NCI-H345 treated with DMSO at 0.1 percent for 48 hours (cell line): ENCODE measurements at regions not wholly inside any gene's neighbourhood (a gene's known extent, or its start where the extent isn't known, plus 50 kb on each side); places are given as distances from the start of the nearest gene placed in this dataset.

Source experiments
- DNase-seq: peaks from one replicate; lab custom pipeline; 2025; ENCODE audit not compliant: unreplicated experiment; lab: John Stamatoyannopoulos, UW

DNA sequence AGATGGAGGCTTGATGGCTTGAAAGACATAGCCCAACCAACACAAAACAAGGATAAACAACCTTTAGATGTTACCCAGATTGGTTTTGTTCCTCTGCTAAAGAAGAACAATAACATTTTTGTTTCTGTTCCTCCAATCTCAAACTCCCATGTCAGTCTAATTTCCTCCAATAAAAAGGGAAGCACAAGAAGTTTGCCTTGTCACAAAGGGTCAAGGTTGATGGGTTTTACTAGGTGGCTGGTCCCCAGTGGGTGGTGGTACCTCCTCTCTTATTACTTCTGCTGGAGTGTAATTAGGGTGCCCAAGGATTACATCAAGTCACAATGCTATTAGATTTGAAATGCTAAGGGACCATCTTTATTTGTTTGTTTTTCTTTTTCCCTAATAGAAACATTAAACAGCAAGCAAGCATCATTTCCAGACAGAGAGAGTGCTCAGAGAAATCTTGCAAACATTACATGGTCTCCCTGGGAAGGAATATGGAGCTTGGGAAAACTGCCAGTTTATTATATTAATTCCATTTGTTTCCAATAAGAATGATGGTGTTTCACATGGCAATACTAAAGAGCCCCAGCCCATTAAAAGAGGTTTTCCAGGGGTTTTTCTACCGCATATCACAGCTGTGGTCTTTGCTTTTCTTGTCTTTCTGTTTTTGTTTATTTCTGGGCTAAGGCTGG, 78.3 kb upstream of the AOAH start:
- DNase-seq = no peak

- no peak for DNase-seq
Measured at GRCh38 chr7:36796850-36797536, 72.7 kb upstream of the AOAH start.

DNA sequence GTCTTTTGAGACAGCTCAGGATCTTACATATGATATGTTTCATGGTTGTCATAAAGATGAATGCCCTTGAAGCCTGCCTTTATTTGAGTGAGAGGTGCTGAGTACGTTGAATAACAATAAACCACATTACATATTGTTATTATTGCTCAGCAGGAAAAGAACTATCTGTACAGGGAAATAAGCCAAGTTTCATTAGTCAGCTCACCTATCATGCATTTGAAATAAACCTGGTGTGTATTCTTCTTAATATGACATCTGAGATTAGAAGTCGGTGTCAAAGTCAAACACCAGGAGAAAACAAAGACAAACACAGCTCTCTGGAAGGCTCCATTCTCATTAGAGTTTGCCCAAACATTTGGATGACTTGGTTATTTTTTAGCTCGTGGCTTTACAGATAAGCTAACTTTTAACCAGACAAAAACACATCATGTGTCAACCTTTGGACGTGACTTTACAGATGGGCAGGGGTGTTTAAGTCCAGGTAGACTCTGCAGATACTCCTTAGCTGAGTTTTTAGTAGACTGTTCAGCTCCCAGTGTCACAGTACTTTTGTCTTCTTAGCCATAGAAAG, 71.2 kb upstream of the AOAH start:
- DNase-seq = no peak

- peak; percentile 48 for DNase-seq
Measured at GRCh38 chr7:36794689-36795088, 70.4 kb upstream of the AOAH start.

DNA sequence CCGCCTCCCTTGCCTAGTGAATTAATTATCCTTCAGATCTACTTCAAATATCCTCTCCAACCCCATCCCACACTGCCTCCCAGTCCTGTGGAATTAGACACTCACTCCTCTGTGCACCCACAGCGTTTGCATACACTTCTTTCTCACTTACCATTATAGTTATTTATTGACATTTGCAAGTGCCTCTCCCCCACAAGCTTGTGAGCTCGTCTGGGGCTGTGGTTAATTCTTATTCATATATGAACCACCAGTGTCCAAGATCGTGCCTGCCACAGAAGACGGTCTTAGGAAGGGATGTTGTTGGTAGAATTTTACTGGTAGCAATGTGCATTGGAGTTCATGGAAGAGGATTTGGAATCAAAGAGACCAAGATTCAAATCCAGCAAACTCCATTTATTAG, 68.1 kb upstream of the AOAH start:
- DNase-seq = no peak

- DNase-seq = no peak
Measured at GRCh38 chr7:36790311-36790787, 66.1 kb upstream of the AOAH start.

DNA sequence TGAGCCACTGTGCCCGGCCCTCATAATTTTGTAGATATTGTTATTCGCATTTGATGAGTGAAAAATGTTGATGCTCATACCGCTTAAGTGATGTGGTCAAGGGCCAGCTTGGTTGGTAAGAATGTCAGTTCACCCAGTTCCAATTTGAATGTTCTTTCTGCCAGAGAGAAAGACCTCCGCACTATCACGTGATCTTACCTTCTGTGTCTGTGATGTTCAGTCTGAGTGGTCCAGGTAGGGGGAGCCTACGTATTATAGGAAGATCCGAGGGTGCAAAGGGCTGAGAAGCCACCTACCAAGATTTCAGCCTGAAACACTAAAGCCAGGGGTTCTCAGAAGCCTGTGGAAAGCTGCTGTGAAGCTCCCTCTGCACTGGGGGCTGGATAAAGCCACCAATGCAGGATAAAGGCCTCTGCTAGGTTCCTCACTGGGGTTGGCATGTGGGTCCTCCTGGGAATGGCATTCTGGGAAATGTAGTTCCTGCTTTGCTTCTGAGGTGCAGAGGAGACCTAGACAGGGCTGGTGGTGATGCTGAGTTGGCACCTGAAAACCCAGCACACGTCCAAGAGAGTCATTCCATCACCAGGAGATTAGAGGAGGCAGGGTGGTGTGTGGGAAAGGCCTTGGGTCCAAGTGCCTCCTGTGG, 64.7 kb upstream of the AOAH start:
- no peak for DNase-seq

- no peak for DNase-seq
Measured at GRCh38 chr7:36787933-36788378, 63.7 kb upstream of the AOAH start.

DNA sequence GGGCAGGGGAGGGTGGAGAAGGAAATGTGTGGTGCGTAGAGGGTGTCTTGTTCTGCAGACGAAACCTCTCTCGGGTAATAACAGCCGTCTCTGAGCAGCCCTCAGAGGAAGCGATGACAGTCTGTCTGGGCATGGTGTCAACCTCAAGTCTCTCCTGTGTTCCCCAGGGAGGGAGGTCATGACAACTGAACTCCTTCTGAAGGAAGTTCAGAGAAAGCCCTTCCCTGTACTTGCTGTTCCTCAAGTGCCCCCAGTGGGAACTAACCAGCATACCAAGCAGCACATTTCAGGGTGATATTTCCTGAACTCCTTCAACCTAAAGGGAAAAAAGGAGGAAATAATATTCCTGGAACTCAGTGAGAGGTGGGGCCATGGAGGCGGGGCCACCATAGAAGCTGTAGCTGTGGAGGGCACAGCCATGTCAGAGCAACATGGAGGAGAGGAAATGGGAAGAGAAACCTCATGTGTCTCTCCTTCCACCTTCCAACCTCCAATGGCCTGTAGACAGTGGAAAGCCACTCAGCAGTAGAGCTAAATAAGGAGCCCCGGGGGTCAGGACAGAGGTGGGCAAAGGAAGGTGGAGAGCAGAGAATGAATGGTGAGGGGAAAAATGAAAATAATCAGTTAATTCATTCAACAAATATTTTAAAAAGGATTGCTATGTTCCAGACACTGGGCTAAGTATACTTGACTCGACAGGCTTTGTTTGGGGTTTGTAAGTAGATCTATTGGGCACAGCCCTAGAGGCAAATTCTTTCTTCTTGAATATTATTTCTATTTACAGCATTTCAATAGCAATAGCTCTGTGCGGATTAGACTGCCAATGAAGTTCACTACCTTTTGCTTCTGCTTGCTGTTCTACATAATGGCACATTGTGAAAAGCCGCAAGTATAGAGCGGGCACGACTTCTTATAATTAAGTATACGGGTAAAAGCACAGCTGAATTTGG, 61.0 kb upstream of the AOAH start:
- no peak for DNase-seq

GRCh38 chr7:36781011-36781738, 56.9 kb upstream of the AOAH start:
- no peak for DNase-seq

GRCh38 chr7:36777855-36778254, 53.6 kb upstream of the AOAH start:
- DNase-seq = no peak

GRCh38 chr7:36777062-36777461, 52.8 kb upstream of the AOAH start:
- DNase-seq = no peak

DNA sequence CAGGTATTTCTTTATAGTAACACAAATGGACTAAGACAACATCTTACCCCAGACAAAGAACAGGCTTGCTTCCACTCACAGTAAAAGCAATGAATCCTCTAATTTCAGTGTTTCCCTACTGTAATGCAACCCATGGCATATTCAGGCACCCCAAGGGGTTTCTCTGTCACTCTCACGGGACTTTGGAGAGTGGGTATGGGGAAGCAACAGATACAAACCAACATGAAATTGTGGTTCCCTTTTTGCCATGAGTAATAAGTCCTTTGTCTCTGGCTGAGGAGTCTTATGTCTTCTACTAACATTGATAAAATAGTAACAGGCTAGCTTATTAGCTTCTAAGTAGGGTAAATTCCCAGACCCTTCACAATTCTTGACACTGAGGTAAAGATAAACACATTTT, 51.4 kb upstream of the AOAH start:
- no peak for DNase-seq

DNA sequence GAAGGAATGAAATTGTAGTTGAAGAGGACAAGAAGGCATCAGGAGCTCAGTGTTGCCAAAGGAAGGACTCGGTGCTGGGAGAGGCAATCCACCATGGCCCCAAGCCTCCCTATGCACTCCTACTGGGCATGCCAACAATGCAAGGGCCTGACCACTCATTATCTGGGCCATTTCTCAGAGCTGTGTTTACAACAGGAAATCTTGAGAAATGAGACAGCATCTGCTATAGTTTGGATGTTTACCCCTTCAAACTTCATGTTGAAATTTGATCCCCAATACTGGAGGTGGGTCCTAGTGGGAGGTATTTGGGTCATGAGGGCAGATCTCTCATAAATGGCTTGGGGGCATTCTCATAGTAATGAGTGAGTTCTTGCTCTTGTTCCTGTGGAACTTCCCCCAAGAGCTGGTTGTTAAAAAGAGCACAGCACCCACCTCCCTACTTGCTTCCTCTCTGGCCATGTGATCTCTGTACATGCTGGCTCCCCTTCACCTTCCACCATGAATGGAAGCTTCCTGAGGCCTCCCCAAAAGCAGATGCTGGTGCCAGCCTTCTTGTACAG, 50.8 kb upstream of the AOAH start:
- DNase-seq = no peak
